SJCRH30 (cell line): ENCODE measurements at regions not wholly inside any gene's neighbourhood (a gene's known extent, or its start where the extent isn't known, plus 50 kb on each side); places are given as distances from the start of the nearest gene placed in this dataset.

Experiments
- DNase-seq, 2 experiments: peaks; one replicate each; pipeline ENCODE4 v3.0.0-alpha.2; 2015 to 2020
- H3K27ac ChIP-seq: fragments of 250-450 bp; sonication (Bioruptor Pico); 2 replicates; pipeline ENCODE4 v1.5.1; 2020; ENCODE audit warnings: mild to moderate bottlenecking, moderate library complexity
- H3K27me3 ChIP-seq: fragments of 250-450 bp; sonication (Bioruptor Pico); 2 replicates; pipeline ENCODE4 v1.5.1; 2020; ENCODE audit warnings: mild to moderate bottlenecking, moderate library complexity
- H3K36me3 ChIP-seq: fragments of 250-450 bp; sonication (Bioruptor Pico); 2 replicates; pipeline ENCODE4 v1.5.1; 2020; ENCODE audit warnings: mild to moderate bottlenecking, moderate library complexity
- H3K4me1 ChIP-seq: fragments of 250-450 bp; sonication (Bioruptor Pico); 2 replicates; pipeline ENCODE4 v1.5.1; 2020; ENCODE audit warnings: mild to moderate bottlenecking, moderate library complexity
- H3K4me3 ChIP-seq: fragments of 250-450 bp; sonication (Bioruptor Pico); 2 replicates; pipeline ENCODE4 v1.5.1; 2020; ENCODE audit warnings: mild to moderate bottlenecking, moderate library complexity
- H3K9me3 ChIP-seq: fragments of 250-450 bp; sonication (Bioruptor Pico); replicated peaks from 2 replicates; pipeline ENCODE4 v1.5.1; 2020; ENCODE audit warnings: mild to moderate bottlenecking, moderate library complexity

GRCh38 chr22:25514436-25515180 lies 49.9 kb upstream of the GRK3 start:
- Histone ChIP-seq H3K27me3 (no peaks in the 10 kb centered on the region), H3K4me1 (no peaks in the 10 kb centered on the region)

More at GRCh38 chr22:25514436-25515180, 49.9 kb upstream of the GRK3 start:
- no peaks in the 10 kb centered on the region for H3K36me3 ChIP-seq
- H3K4me3 ChIP-seq, result no peak overlapping the region
- no peak for DNase-seq
- H3K9me3 ChIP-seq, result no peaks in the 10 kb centered on the region; the same call in none of the 2 replicates
- H3K27ac ChIP-seq, result no peak overlapping the region
